Neural progenitor cell (in vitro differentiated cells): ENCODE measurements at regions not wholly inside any gene's neighbourhood (a gene's known extent, or its start where the extent isn't known, plus 50 kb on each side); places are given as distances from the start of the nearest gene placed in this dataset.

Experiments
- DNase-seq: peaks from one replicate; pipeline ENCODE4 v3.0.0-alpha.2; 2016; ENCODE audit warnings: low spot score
- H2AFZ ChIP-seq: fragments of 200-600 bp; sonication (generic); replicated peaks from 2 replicates; pipeline ENCODE4 v1.6.1; 2016; ENCODE audit warnings: antibody characterized with exemption
- H3F3A ChIP-seq: fragments of 200-600 bp; sonication (generic); 2 replicates; pipeline ENCODE4 v1.6.1; 2016; ENCODE audit warnings: antibody characterized with exemption, low read depth
- H3K27ac ChIP-seq: fragments of 200-600 bp; sonication (generic); 2 replicates; pipeline ENCODE4 v1.5.1; 2016; ENCODE audit warnings: mild to moderate bottlenecking
- H3K27me3 ChIP-seq: fragments of 200-600 bp; sonication (generic); 2 replicates; pipeline ENCODE4 v1.6.1; 2016; ENCODE audit warnings: mild to moderate bottlenecking, moderate library complexity
- H3K36me3 ChIP-seq: fragments of 200-600 bp; sonication (generic); 2 replicates; pipeline ENCODE4 v1.5.1; 2016
- H3K4me1 ChIP-seq: fragments of 200-600 bp; sonication (generic); 2 replicates; pipeline ENCODE4 v1.6.1; 2016; ENCODE audit warnings: mixed run types
- H3K4me2 ChIP-seq: fragments of 200-600 bp; sonication (generic); 2 replicates; pipeline ENCODE4 v1.6.1; 2016
- H3K4me3 ChIP-seq: fragments of 200-600 bp; sonication (generic); 2 replicates; pipeline ENCODE4 v1.5.1; 2016
- H3K79me2 ChIP-seq: fragments of 200-600 bp; sonication (generic); 2 replicates; pipeline ENCODE4 v1.6.1; 2016; ENCODE audit warnings: low read depth
- H3K9ac ChIP-seq: fragments of 200-600 bp; sonication (generic); 2 replicates; pipeline ENCODE4 v1.6.1; 2016
- H3K9me3 ChIP-seq: fragments of 200-600 bp; sonication (generic); 2 replicates; pipeline ENCODE4 v1.5.1; 2016; ENCODE audit warnings: low read depth
- H4K20me1 ChIP-seq: fragments of 200-600 bp; sonication (generic); 2 replicates; pipeline ENCODE4 v1.6.1; 2016; ENCODE audit warnings: low read depth
- H3K27ac Mint-ChIP-seq: 3 replicates; pipeline ENCODE4 v1.8.0; 2021; ENCODE audit warnings: mixed read lengths
- H3K27me3 Mint-ChIP-seq: 2 replicates; pipeline ENCODE4 v1.8.0; 2022; ENCODE audit warnings: low read depth, mild to moderate bottlenecking, inconsistent platforms, moderate library complexity, mixed read lengths; ENCODE audit not compliant: insufficient read depth
- H3K36me3 Mint-ChIP-seq: 3 replicates; pipeline ENCODE4 v1.8.0; 2021; ENCODE audit warnings: mixed read lengths
- H3K4me1 Mint-ChIP-seq: 3 replicates; pipeline ENCODE4 v1.8.0; 2021; ENCODE audit warnings: mixed read lengths
- H3K4me3 Mint-ChIP-seq: 3 replicates; pipeline ENCODE4 v1.8.0; 2021; ENCODE audit warnings: mild to moderate bottlenecking, moderate library complexity, mixed read lengths
- H3K9me3 Mint-ChIP-seq: 3 replicates; pipeline ENCODE4 v1.8.0; 2020; ENCODE audit warnings: mixed read lengths
- CTCF ChIP-seq: fragments of 200-600 bp; sonication (generic); IDR thresholded peaks from 2 replicates; pipeline ENCODE4 v1.5.1; 2017; ENCODE audit warnings: antibody characterized with exemption, mild to moderate bottlenecking
- EZH2 ChIP-seq: fragments of 200-600 bp; sonication (generic); IDR thresholded peaks from 2 replicates; pipeline ENCODE4 v1.6.1; 2017; ENCODE audit warnings: antibody characterized with exemption, mild to moderate bottlenecking, moderate library complexity
- EZH2phosphoT487 ChIP-seq: fragments of 200-600 bp; sonication (generic); IDR thresholded peaks from 2 replicates; pipeline ENCODE4 v1.6.1; 2017; ENCODE audit warnings: antibody characterized with exemption

- no peaks in the 10 kb centered on the region for H3K4me1 Mint-ChIP-seq
- Histone ChIP-seq H3K36me3 (no peaks in the 10 kb centered on the region), H3F3A (no peaks in the 10 kb centered on the region), H3K27ac (no peak overlapping the region), H3K79me2 (no peaks in the 10 kb centered on the region), H3K27me3 (no peaks in the 10 kb centered on the region), H3K9me3 (no peaks in the 10 kb centered on the region), H4K20me1 (no peaks in the 10 kb centered on the region), H2AFZ (no peak overlapping the region), H3K4me1 (no peaks in the 10 kb centered on the region), H3K9ac (no peak overlapping the region), H3K4me3 (no peak overlapping the region), H3K4me2 (no peak overlapping the region)
- H3K27me3 Mint-ChIP-seq: no peaks in the 10 kb centered on the region
- DNase-seq: no peak
- H3K4me3 Mint-ChIP-seq: no peak overlapping the region
- TF ChIP-seq EZH2 (no peak), CTCF (no peak), EZH2phosphoT487 (no peak)
- no peaks in the 10 kb centered on the region for H3K36me3 Mint-ChIP-seq
- no peak overlapping the region for H3K27ac Mint-ChIP-seq
- H3K9me3 Mint-ChIP-seq: no peaks in the 10 kb centered on the region
Observed at GRCh38 chr3:1529676-1530075, 436.9 kb downstream of the CNTN6 start.

GRCh38 chr3:1531981-1532380 is 439.2 kb downstream of the CNTN6 start:
- H2AFZ ChIP-seq: no peak overlapping the region
- DNase-seq: no peak
- H3K79me2 ChIP-seq: no peaks in the 10 kb centered on the region
- TF ChIP-seq EZH2 (no peak), EZH2phosphoT487 (no peak), CTCF (no peak)
- H3K9ac ChIP-seq: no peak overlapping the region
- no peak overlapping the region for H3K27ac ChIP-seq
- Mint-ChIP-seq H3K4me1 (no peaks in the 10 kb centered on the region), H3K36me3 (no peaks in the 10 kb centered on the region), H3K4me3 (no peak overlapping the region), H3K27me3 (no peaks in the 10 kb centered on the region), H3K27ac (no peak overlapping the region), H3K9me3 (peaks cover 4% of the 10 kb centered on the region)
- H3K27me3 ChIP-seq: no peaks in the 10 kb centered on the region
- no peak overlapping the region for H3K4me2 ChIP-seq
- H3K9me3 ChIP-seq: no peaks in the 10 kb centered on the region
- no peaks in the 10 kb centered on the region for H3F3A ChIP-seq
- H3K4me3 ChIP-seq: no peak overlapping the region
- no peaks in the 10 kb centered on the region for H4K20me1 ChIP-seq
- no peaks in the 10 kb centered on the region for H3K36me3 ChIP-seq
- no peaks in the 10 kb centered on the region for H3K4me1 ChIP-seq

GRCh38 chr3:1532935-1533606 is 440.2 kb downstream of the CNTN6 start:
- H3K27ac ChIP-seq: no peak overlapping the region
- no peaks in the 10 kb centered on the region for H3K27me3 ChIP-seq
- TF ChIP-seq EZH2phosphoT487 (no peak), EZH2 (no peak), CTCF (no peak)
- no peaks in the 10 kb centered on the region for H3K79me2 ChIP-seq
- no peak overlapping the region for H3K4me3 Mint-ChIP-seq
- H2AFZ ChIP-seq: no peak overlapping the region
- H3K4me2 ChIP-seq: no peak overlapping the region
- H3K27me3 Mint-ChIP-seq: no peaks in the 10 kb centered on the region
- H3K4me3 ChIP-seq: no peak overlapping the region
- no peaks in the 10 kb centered on the region for H3K4me1 Mint-ChIP-seq
- H3K27ac Mint-ChIP-seq: no peak overlapping the region
- H3F3A ChIP-seq: no peaks in the 10 kb centered on the region
- peaks cover 8% of the 10 kb centered on the region for H3K9me3 Mint-ChIP-seq
- H3K36me3 Mint-ChIP-seq: no peaks in the 10 kb centered on the region
- no peaks in the 10 kb centered on the region for H3K9me3 ChIP-seq
- H3K36me3 ChIP-seq: no peaks in the 10 kb centered on the region
- H4K20me1 ChIP-seq: no peaks in the 10 kb centered on the region
- no peak for DNase-seq
- no peak overlapping the region for H3K9ac ChIP-seq
- no peaks in the 10 kb centered on the region for H3K4me1 ChIP-seq
